HepG2 (cell line): ENCODE measurements at regions not wholly inside any gene's neighbourhood (a gene's known extent, or its start where the extent isn't known, plus 50 kb on each side); places are given as distances from the start of the nearest gene placed in this dataset.
A peak's percentile ranks its signal among the peaks of the same experiment; 100 is the strongest.

ENCODE experiments used
- ATAC-seq: fragments of 200-7000 bp; cut with Tn5 transposase; 3 replicates; pipeline ENCODE4 v1.9.1; 2020; ENCODE audit warnings: mild to moderate bottlenecking, moderate library complexity
- BruUV-seq: library from RNA; stranded (reverse); fragments of 400-500 nt; replicated peaks from 2 replicates; lab custom pipeline; 2021; lab: Mats Ljungman, UMichigan
- CTCF ChIA-PET: fragments of 300-600 bp; formaldehyde crosslinking; extraction: SDS; loops from one replicate; lab custom pipeline; 2021; ENCODE audit warnings: low total read pairs, inconsistent platforms, low intra/inter-chr PET ratio; lab: Yijun Ruan, JAX
- POLR2A ChIA-PET: fragments of 350-600 bp; sonication (Branson Sonifier 250); formaldehyde crosslinking; loops from one replicate; lab custom pipeline; 2020; ENCODE audit warnings: antibody characterized with exemption, inconsistent platforms; lab: Yijun Ruan, JAX
- DNase-seq: peaks from one replicate; pipeline ENCODE4 v3.0.0-alpha.2; 2015; ENCODE audit warnings: low spot score
- FAIRE-seq: peaks from 3 replicates; lab custom pipeline; 2011; peaks lifted over from hg19 to GRCh38; lab: Jason Lieb, UNC
- H2AFZ ChIP-seq: one replicate; pipeline ENCODE4 v1.6.1; 2011; ENCODE audit warnings: low read length, inconsistent platforms
- H3K27ac ChIP-seq: fragments of 300-600 bp; 3 replicates; pipeline ENCODE4 v1.8.0; 2011; ENCODE audit warnings: mixed run types, mild to moderate bottlenecking, mixed read lengths, low read length, inconsistent platforms; ENCODE audit not compliant: insufficient read depth; ENCODE audit errors: extremely low read length
- H3K27me3 ChIP-seq, 2 experiments: fragments of 200-600 bp in 1 of 2; 2 replicates in 1 of 2; 3 replicates in 1 of 2; pipeline versions ENCODE4 v1.6.0 to v1.8.0; 2011; ENCODE audit warnings: low read length in 2 of 2, mild to moderate bottlenecking in 2 of 2, moderate library complexity in 2 of 2, inconsistent platforms in 1 of 2; ENCODE audit not compliant: insufficient read depth in 2 of 2, control insufficient read depth in 1 of 2
- H3K36me3 ChIP-seq, 2 experiments: fragments of 200-600 bp in 1 of 2; replicated peaks in 1 of 2; 2 replicates in 1 of 2; 3 replicates in 1 of 2; pipeline versions ENCODE4 v1.5.1 to v1.8.0; 2011; ENCODE audit warnings: low read length in 2 of 2, inconsistent platforms in 1 of 2; ENCODE audit not compliant: insufficient read depth in 2 of 2, control insufficient read depth in 1 of 2
- H3K4me1 ChIP-seq: 2 replicates; pipeline ENCODE4 v1.5.1; 2012; ENCODE audit warnings: low read length, inconsistent platforms; ENCODE audit not compliant: insufficient read depth
- H3K4me2 ChIP-seq: 2 replicates; pipeline ENCODE4 v1.6.0; 2011; ENCODE audit warnings: low read depth, low read length, inconsistent platforms
- H3K4me3 ChIP-seq, 3 experiments: fragments of 200-600 bp in 1 of 3; sonication (generic), shearing (Covaris generic) in 1 of 3; replicated peaks in 1 of 3; 2 replicates each; pipeline ENCODE4 v1.5.1; 2011 to 2016; ENCODE audit warnings: low read length in 3 of 3, inconsistent platforms in 2 of 3, low read depth in 2 of 3, mild to moderate bottlenecking in 2 of 3, control low read depth in 1 of 3, mixed read lengths in 1 of 3; ENCODE audit not compliant: insufficient read depth in 1 of 3
- H3K79me2 ChIP-seq: one replicate; pipeline ENCODE4 v1.6.1; 2011; ENCODE audit warnings: low read length, inconsistent platforms; ENCODE audit not compliant: insufficient read depth
- H3K9ac ChIP-seq: 2 replicates; pipeline ENCODE4 v1.6.0; 2011; ENCODE audit warnings: mild to moderate bottlenecking, low read depth, low read length, inconsistent platforms; ENCODE audit not compliant: insufficient read depth
- H3K9me3 ChIP-seq: 2 replicates; pipeline ENCODE4 v1.5.1; 2012; ENCODE audit warnings: mild to moderate bottlenecking, low read length
- H4K20me1 ChIP-seq: 2 replicates; pipeline ENCODE4 v1.6.0; 2011; ENCODE audit warnings: inconsistent platforms, mild to moderate bottlenecking, low read length, moderate library complexity; ENCODE audit not compliant: insufficient read depth
- ARID5B ChIP-seq: IDR thresholded peaks from 2 replicates; pipeline ENCODE4 v1.4.0; 2020; ENCODE audit warnings: mild to moderate bottlenecking, missing genetic modification reagents
- DMTF1 ChIP-seq: sonication (generic); formaldehyde crosslinking; IDR thresholded peaks from 2 replicates; pipeline ENCODE4 v1.4.0; 2020; ENCODE audit warnings: mild to moderate bottlenecking, missing genetic modification reagents
- DPF2 ChIP-seq: sonication (generic); formaldehyde crosslinking; IDR thresholded peaks from 2 replicates; pipeline ENCODE4 v1.4.0; 2020; ENCODE audit warnings: mild to moderate bottlenecking, low read depth, missing genetic modification reagents, borderline replicate concordance
- GATAD2A ChIP-seq: IDR thresholded peaks from 2 replicates; pipeline ENCODE4 v1.6.1; 2016
- ONECUT2 ChIP-seq: sonication (generic); formaldehyde crosslinking; IDR thresholded peaks from 2 replicates; pipeline ENCODE4 v1.4.0; 2020; ENCODE audit warnings: missing genetic modification reagents
- RARA ChIP-seq: IDR thresholded peaks from 2 replicates; pipeline ENCODE4 v1.6.1; 2016; ENCODE audit warnings: missing genetic modification reagents, missing compliant biosample characterization
- RORA ChIP-seq: sonication (generic); formaldehyde crosslinking; IDR thresholded peaks from 2 replicates; pipeline ENCODE4 v1.5.0; 2020; ENCODE audit warnings: mild to moderate bottlenecking, missing genetic modification reagents, moderate library complexity
- TEAD3 ChIP-seq: optimal IDR thresholded peaks from 2 replicates; pipeline ENCODE3; 2016; ENCODE audit warnings: borderline replicate concordance
- ZNF407 ChIP-seq: sonication (generic); formaldehyde crosslinking; IDR thresholded peaks from one replicate; pipeline ENCODE4 v1.5.1; 2020; ENCODE audit warnings: mild to moderate bottlenecking, missing genetic modification reagents; ENCODE audit errors: not compliant biosample characterization
- ZNF614 ChIP-seq: IDR thresholded peaks from 2 replicates; pipeline ENCODE4 v1.6.1; 2018; ENCODE audit warnings: missing biosample characterization, missing genetic modification reagents, inconsistent platforms, borderline replicate concordance
- WGBS: methylation state at CpG from one replicate; pipeline ENCODE4 v1.1.6; 2017; ENCODE audit warnings: low lambda C conversion rate; 5-methylcytosine and 5-hydroxymethylcytosine counted together
- in situ Hi-C: cut with HindIII; loops from 2 replicates; pipeline ENCODE4 v1.10.0; 2017; ENCODE audit warnings: low pct_unique_long_range_greater_than_20kb; ENCODE audit not compliant: extremely low pct_ligation_motif_present
- intact Hi-C: fragments of 100-400 bp; cut with micrococcal nuclease; formaldehyde crosslinking; loops from one replicate; pipeline ENCODE4 v1.10.0; 2022; ENCODE audit not compliant: unreplicated experiment

GRCh38 chr18:31225668-31226067 is 63.0 kb upstream of the DSC1 start:
- Histone ChIP-seq H3K27me3 (no peaks in the 10 kb centered on the region), H3K4me1 (peaks cover 52% of the 10 kb centered on the region), H3K9ac (no peak overlapping the region), H3K36me3 (no peaks in the 10 kb centered on the region), H4K20me1 (no peaks in the 10 kb centered on the region), H3K27ac (peak overlapping the region; percentile 40), H3K4me2 (peak overlapping the region; percentile 57), H2AFZ (peak overlapping the region; percentile 78), H3K79me2 (no peaks in the 10 kb centered on the region), H3K9me3 (no peaks in the 10 kb centered on the region), H3K4me3 (peak overlapping the region in 1 of 3 experiments; percentile 25; a peak in 1 of 6 replicates)
- in situ Hi-C loops (no loop called here), intact Hi-C loops (loop anchor here (2.0 kb wide), 1 partner anchor 19 kb away; no protein-coding TSS in a partner anchor)
- BruUV-seq, result no TSS peak
- 5% methylated on average over 5 of the region's 5 CpGs for WGBS
- FAIRE-seq (peak; percentile 34), ATAC-seq (peak; percentile 96), DNase-seq (peak; percentile 89)
- POLR2A ChIA-PET, result interaction anchor here (0.7 kb wide), 1 partner anchor 23 kb away, joined by 4 read pairs; no protein-coding TSS in a partner anchor
- CTCF ChIA-PET, result no interaction called here
- TF ChIP-seq RARA (CRISPR knock-in tag) (0 out of 2 replicates have a peak, but pooled peaks have one; percentile 14), RORA (CRISPR knock-in tag) (no peak), ZNF407 (CRISPR knock-in tag) (no peak), ARID5B (peak; percentile 69), DMTF1 (no peak), DPF2 (no peak; the same call in 1 of the 2 replicates), ZNF614 (CRISPR knock-in tag) (peak; percentile 37; the same call in 1 of the 2 replicates), TEAD3 (CRISPR knock-in tag) (peak; percentile 98), GATAD2A (CRISPR knock-in tag) (peak; percentile 59; the same call in 1 of the 2 replicates), ONECUT2 (no peak)
